GM19238 (cell line): ENCODE measurements at regions not wholly inside any gene's neighbourhood (a gene's known extent, or its start where the extent isn't known, plus 50 kb on each side); places are given as distances from the start of the nearest gene placed in this dataset.
"Not testable (repeated sequence)": the region's sequence is repeated elsewhere in the genome, so short reads cannot be mapped to it uniquely, and the experiment has no call there.

Experiments
- DNase-seq: peaks from one replicate; pipeline ENCODE4 v3.0.0; 2011; ENCODE audit warnings: low spot score; ENCODE audit not compliant: insufficient read length

DNA sequence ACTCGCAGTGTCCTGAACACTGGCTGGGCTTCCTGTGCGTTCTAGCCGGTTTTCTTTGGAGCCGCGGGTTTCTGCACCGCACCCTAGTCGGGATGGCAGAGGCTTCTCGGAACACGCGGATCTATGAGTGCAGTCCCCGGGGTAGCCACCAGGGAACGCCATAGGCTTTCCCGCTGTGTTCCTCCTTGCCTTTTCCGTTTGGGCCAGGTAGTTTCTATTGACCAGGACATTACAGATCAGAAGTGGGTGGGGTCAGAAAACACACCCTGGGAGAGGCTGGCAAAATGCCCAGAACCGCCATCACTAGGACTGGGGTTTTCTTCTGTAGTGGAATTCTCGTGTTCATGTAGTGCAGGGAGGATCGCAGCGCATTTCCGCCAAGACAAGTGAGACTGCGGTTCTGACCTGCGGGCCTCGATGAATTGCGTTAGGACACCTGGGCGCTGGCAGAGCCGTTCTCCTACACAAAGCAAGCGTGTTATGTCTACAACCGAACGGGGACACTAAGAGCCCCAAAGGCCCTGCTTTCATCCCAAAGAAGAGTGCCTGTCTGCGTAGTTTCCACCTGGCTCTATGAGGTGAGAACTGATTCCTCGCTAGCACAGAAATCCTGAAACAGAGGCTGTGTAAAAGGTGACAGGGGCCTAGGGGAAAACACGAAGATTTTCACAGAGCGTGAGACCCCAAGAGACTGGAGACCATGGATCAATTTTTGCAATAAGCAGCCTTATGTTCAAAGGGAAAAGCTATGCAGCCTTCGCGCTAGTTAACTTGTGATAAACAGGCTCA lies 121.5 kb downstream of the PPIAL4G start:
- DNase-seq: not testable (repeated sequence)

- no peak for DNase-seq
These were observed 126.1 kb downstream of the PPIAL4G start for GRCh38 chr1:148357037-148357436.

DNA sequence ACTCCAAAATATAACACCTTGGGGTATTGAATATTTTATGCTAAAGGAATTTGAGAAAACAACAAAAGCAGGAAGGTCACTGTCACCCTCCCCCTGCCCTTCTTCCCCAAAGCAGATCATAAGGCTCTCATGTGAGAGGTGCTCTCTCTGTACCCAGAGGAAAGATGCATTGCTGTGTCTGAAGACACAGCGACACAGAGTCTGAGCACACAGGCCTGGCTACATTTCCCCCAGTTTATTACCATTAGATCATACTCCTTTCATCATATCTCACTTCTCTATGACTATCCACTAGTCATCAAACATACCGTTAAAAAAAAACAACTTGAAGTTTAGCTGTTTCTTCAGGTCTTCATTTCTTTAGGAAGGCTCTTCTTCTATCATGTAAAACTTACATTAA lies 127.1 kb downstream of the PPIAL4G start:
- no peak for DNase-seq

GRCh38 chr1:148354913-148355308 lies 128.2 kb downstream of the PPIAL4G start:
- no peak for DNase-seq

- no peak for DNase-seq
These were observed 128.7 kb downstream of the PPIAL4G start for GRCh38 chr1:148354284-148354912.

GRCh38 chr1:148353461-148354283 lies 129.4 kb downstream of the PPIAL4G start:
- no peak for DNase-seq

DNA sequence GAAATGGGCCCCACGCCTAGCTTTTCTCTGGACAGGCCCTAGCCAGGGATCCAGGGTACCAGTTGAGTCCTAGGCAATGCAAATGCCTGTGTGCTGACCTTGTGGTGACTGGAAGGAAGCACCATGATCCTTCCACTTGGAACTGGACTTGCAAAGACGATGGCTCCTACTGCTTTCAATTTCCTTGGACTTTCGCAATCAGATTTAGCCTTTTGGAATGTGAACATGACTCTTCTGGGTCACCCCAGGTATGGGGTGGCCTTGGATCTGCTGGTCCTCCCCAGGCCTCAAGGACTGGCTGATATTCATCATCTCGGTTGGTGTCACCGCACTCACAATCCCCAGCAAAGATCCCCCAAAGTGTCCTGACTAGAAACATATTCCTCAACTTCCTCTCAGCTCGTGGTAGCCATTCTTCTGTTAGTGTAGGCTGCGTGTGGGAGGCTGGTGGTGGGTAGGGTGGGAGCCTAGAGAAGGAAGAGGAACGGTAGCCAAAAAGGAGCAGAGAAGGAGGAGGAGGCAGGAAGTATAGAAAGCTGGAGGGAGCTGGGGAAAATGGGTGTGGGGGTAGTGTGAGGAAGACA lies 130.5 kb downstream of the PPIAL4G start:
- no peak for DNase-seq

DNA sequence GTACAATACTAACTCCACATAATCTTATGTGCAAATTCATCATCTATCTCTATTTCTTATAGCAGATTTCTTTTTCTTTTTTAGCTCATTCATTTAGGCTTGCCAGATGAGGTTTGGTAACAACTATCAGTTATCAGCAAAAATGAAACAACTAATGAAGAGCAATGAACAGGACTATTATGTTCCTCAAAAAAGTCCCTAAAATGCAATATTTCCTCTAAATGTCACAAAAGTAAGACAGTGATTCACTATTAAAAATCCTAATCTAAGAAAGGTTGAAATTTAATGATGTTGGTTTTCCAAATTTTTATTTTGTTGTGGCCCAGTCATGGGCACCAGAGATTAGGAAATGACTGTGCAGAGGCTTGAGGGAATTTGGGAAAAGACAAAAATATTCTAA lies 135.3 kb downstream of the PPIAL4G start:
- DNase-seq: no peak

DNA sequence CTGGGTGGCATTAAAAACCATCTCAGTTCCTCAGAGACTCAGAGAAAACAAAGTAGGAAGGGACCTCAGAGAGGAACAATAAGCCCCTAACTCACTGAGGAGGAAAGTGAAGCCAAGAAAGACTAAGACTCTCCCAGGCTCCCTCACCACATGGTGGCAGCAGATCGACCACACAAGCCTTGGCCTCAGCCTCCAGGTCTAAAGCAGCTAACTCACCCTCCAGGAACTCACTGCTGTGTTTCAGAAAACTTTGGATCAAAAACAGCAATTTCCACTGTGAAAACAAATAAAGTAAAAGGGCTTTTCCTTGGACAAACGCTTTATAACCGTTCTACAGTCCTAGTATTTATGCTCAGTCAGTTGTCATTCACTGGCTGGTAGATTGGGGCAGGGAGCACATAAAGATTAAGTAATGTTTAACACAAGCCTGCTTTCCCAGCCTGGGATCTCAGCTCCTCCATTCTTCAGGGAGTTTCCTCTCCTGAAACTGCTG lies 137.4 kb downstream of the PPIAL4G start:
- not testable (repeated sequence) for DNase-seq

DNA sequence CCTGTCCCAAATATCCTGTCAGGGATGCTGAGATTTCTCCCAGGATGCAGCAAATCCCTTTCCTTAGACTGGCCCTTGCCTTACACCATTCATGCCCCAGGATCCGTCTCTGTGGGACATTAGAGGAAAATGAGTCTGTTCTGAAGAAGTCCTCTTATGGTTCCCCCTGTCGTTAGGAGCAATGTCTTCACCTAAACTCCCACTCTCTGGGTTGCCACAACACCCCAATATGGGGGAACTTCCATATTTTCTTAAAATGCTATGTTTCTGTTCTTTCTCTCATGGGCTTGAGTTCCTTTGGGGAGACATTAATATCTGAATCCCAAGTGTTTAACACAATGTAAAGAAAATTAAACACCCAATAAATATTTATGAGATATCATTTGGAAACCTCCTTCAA lies 138.5 kb downstream of the PPIAL4G start:
- DNase-seq: not testable (repeated sequence)

GRCh38 chr1:148341729-148342128 lies 141.4 kb downstream of the PPIAL4G start:
- not testable (repeated sequence) for DNase-seq

DNA sequence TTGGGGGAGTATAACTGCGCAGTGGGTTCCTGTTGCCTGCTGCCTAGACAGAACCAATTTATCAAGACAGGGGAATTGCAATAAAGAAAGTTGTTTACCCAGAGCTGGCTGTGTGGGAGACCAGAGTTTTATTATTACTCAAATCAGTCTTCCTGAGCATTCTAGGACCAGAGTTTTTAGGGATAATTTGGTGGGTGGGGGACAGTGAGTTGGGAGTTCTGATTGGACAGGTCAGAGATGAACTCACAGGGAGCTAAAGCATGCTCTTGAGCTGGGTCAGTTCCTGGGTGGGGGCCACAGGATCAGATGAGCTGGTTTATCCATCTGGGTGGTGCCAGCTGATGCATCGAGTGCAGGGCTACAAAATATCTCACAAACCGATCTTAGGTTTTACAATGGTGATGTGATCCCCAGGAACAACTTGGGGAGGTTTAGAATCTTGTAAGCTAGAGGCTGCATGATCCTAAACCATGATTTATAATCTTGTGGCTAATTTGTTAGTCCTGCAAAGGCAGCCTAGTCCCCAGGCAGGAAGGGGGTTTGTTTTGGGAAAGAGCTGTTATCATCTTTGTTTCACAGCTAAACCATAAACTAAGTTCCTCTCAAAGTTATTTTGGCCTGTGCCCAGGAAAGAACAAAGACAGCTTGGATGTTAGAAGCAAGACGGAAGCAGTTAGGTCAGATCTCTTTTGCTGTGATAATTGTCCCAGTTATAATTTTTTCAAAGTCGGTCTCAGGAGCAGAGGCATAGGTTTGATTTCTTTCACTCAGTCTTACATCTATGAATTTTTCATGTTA lies 146.8 kb downstream of the PPIAL4G start:
- not testable (repeated sequence) for DNase-seq

GRCh38 chr1:148334339-148335130 lies 148.6 kb downstream of the PPIAL4G start:
- peak; percentile 22 for DNase-seq

DNA sequence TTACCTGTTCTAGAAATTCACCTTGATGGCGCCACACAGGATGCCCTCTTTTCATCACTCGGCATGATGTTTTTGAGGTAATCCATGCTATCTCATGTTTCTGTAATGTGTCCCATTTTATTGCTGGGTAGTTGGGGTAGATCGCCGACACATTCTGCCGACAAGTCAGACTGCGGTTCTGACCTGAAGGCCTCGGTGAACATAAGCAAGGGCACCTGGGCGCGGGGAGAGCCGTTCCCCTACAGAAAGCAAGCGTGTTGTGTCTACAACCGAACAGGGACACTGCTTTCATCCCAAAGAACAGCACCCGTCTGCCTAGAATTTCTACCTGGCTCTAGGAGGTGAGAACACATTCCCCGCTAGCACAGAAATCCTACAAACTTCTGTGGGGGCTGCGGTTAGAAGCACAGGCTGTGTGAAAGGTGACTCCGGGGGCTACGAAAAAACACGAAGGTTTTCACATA lies 149.2 kb downstream of the PPIAL4G start:
- no peak for DNase-seq

DNA sequence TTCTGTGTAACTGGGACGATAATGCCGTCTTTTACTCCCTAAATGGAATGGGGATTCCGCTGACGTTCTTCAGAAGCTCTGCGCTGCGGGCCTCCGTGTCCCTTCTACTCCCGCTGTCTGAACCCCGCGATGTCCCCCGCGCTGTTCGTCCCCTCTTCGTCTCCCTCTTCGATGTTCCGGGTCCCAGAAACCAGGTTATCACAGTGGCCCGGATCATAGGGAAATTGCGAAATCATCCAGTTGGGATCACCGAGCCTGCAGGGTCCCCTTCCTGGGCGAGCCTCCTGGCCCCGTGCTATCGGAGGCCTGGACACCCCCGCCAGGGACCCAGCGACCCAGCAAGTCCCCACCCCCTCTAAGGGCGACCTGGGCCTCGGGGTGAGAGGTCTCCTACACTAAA lies 154.2 kb downstream of the PPIAL4G start:
- DNase-seq: no peak

DNA sequence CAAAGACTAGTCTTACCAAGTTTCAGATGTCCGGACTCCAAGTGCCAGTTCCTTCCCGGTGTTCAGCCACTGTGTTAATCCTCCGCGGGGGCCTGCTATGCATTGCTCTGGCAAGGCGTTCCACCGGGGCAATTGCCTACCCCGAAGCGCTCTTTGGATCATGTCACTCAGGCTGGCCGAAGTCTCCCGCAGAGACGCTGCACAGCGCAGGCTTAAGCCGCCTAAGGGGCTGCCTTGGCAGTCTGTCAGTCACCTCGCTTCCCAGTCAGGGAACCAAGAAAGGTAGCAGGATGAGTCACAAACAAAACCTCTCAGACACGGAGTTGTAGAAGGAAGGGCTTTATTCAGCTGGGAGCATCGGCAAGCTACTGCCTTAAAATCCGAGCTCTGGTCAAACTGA lies 158.1 kb downstream of the PPIAL4G start:
- DNase-seq: not testable (repeated sequence)

- not testable (repeated sequence) for DNase-seq
These were observed 158.6 kb downstream of the PPIAL4G start for GRCh38 chr1:148324465-148324864.

DNA sequence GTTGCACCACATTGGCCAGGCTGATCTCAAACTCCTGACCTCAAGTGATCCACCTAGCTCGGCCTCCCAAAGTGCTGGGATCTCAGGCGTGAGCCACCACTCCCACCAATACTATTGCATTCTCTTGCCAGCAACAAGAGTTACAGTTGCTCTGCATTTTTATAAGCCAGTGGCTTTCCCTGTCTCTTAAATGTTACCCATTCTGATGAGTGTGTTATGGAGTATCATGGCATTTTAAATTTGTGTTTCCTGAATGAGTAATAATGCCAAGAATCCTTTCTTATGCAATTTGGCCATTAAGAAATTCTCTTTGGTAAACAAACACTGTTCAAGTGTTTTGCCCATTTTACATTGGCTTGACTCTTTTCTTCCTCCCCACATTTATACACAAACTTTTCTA lies 163.0 kb downstream of the PPIAL4G start:
- not testable (repeated sequence) for DNase-seq

DNA sequence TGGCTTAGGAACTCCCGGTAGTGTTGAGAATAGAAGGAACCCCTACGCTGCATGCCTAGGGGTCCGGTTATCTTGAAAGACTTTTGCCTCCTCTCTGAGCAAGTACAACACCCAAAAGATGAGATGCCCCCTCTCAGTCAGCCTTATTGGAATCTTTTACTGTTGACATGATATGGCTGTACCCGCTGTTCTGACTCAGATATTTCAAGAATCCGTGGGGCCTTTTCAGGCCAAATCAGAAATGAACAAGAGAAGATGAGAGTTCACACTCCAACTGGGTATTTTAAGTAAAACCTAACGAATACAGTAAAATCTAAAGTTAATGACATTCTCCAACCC lies 164.2 kb downstream of the PPIAL4G start:
- DNase-seq: no peak
